ENCODE measurements at regions not wholly inside any gene's neighbourhood (a gene's known extent, or its start where the extent isn't known, plus 50 kb on each side); places are given as distances from the start of the nearest gene placed in this dataset.

- H3K36me3 ChIP-seq (ENCODE audit: control insufficient read depth in 2 of 4, insufficient read depth in 4 of 4, low read length in 3 of 4) = no peaks in the 10 kb centered on the region
- ChIA-PET POLR2A (ENCODE audit: partially characterized antibody) (no interaction called here), CTCF (ENCODE audit: partially characterized antibody) (no interaction called here)
- H2BK12ac ChIP-seq (ENCODE audit: low read depth, low read length) = no peak overlapping the region
- H3K4me1 ChIP-seq (replicated peaks in 1 of 4; ENCODE audit: control insufficient read depth in 3 of 4, insufficient read depth in 4 of 4, low read length in 3 of 4) = peaks cover 5 to 9% (median 7%) of the 10 kb centered on the region in 4 experiments; a peak in 4 of 7 replicates
- no peak overlapping the region for H3K14ac ChIP-seq (ENCODE audit: insufficient read length)
- FAIRE-seq (no peak), DNase-seq (ENCODE audit: low read depth in 1 of 2, low spot score in 2 of 2) (no peak)
- H4K91ac ChIP-seq (replicated peaks; ENCODE audit: insufficient read length, low read length) = no peak overlapping the region
- no peaks in the 10 kb centered on the region for H3K79me2 ChIP-seq (ENCODE audit: control insufficient read depth in 1 of 2, insufficient read depth in 2 of 2, low read length in 2 of 2)
- no peaks in the 10 kb centered on the region for H3K27me3 ChIP-seq (replicated peaks in 1 of 4; ENCODE audit: control insufficient read depth in 3 of 4, extremely low read depth in 1 of 4, insufficient read depth in 3 of 4, low read length in 3 of 4)
- H2BK120ac ChIP-seq (replicated peaks; ENCODE audit: low read depth, low read length) = no peak overlapping the region
- no peak overlapping the region for H3K4ac ChIP-seq (replicated peaks; ENCODE audit: insufficient read length, low read depth, low read length)
- no peak overlapping the region for H3K27ac ChIP-seq (ENCODE audit: low read depth, low read length)
- H2AK5ac ChIP-seq (ENCODE audit: low read depth, low read length) = no peak overlapping the region
- no peaks in the 10 kb centered on the region for H3K79me1 ChIP-seq (ENCODE audit: low read depth, low read length)
- H4K20me1 ChIP-seq (replicated peaks in 1 of 2; ENCODE audit: control insufficient read depth in 1 of 2, insufficient read depth in 2 of 2, low read length in 2 of 2) = no peaks in the 10 kb centered on the region
- H2BK5ac ChIP-seq (ENCODE audit: low read depth, low read length) = no peak overlapping the region
- H2BK20ac ChIP-seq (ENCODE audit: low read length) = no peak overlapping the region
- H3K56ac ChIP-seq (replicated peaks; ENCODE audit: insufficient read length, low read depth, low read length) = no peak overlapping the region
- no peak overlapping the region for H3K4me2 ChIP-seq (ENCODE audit: insufficient read depth in 1 of 2, low read depth in 2 of 2, low read length in 2 of 2)
- no peak overlapping the region for H3K4me3 ChIP-seq (ENCODE audit: extremely low read depth in 1 of 4, insufficient read depth in 2 of 4, low read depth in 3 of 4, low read length in 4 of 4)
- H3K9me3 ChIP-seq (ENCODE audit: insufficient read depth in 2 of 2, low read depth in 1 of 2, low read length in 1 of 2) = peaks cover 4 to 5% of the 10 kb centered on the region in 2 experiments; a peak in 3 of 4 replicates
- H2BK15ac ChIP-seq (ENCODE audit: low read length) = no peak overlapping the region
- H4K5ac ChIP-seq (ENCODE audit: insufficient read length, low read depth, low read length) = no peak overlapping the region
- no peaks in the 10 kb centered on the region for H3K23me2 ChIP-seq (ENCODE audit: low read depth, low read length)
- no peak overlapping the region for H3K18ac ChIP-seq (ENCODE audit: extremely low read depth, low read length)
- no peak overlapping the region for H3K23ac ChIP-seq (ENCODE audit: insufficient read length)
- no peak overlapping the region for H2AFZ ChIP-seq (ENCODE audit: low read length)
- no peak for TF ChIP-seq MAFK (IDR thresholded peaks at IDR 0.05; ENCODE audit: low read depth, low read length)
- TF ChIP-seq SIRT6 (IDR thresholded peaks at IDR 0.05; ENCODE audit: low read length) = no peak
- no peak overlapping the region for H4K8ac ChIP-seq (ENCODE audit: extremely low read depth, insufficient read depth, low read length)
- no peak overlapping the region for H3K9ac ChIP-seq (replicated peaks in 1 of 4; ENCODE audit: extremely low read depth in 1 of 4, low read depth in 3 of 4, low read length in 3 of 4)
Measured at GRCh38 chr7:7109934-7110333, 72.4 kb upstream of the C1GALT1 start.
